GM12878 (cell line): ENCODE measurements at regions not wholly inside any gene's neighbourhood (a gene's known extent, or its start where the extent isn't known, plus 50 kb on each side); places are given as distances from the start of the nearest gene placed in this dataset.

Experiments
- CTCF ChIP-seq, 3 experiments: IDR thresholded peaks in 2 of 3; conservative IDR thresholded peaks in 1 of 3; 2 replicates each; pipeline ENCODE4 v1.5.1; 2011; ENCODE audit warnings: low read depth in 3 of 3, low read length in 3 of 3, mild to moderate bottlenecking in 3 of 3, control low read depth in 2 of 3, moderate library complexity in 2 of 3, inconsistent platforms in 1 of 3, mixed read lengths in 1 of 3; ENCODE audit not compliant: control insufficient read depth in 2 of 3, insufficient read depth in 1 of 3; ENCODE audit errors: extremely low read depth in 1 of 3
- EP300 ChIP-seq, 2 experiments: fragments of 150-350 bp in 1 of 2; IDR thresholded peaks; 2 replicates each; pipeline ENCODE4 v1.6.1; 2011 to 2012; ENCODE audit warnings: low read depth in 2 of 2, low read length in 2 of 2, borderline replicate concordance in 1 of 2, improper control_type of control experiment in 1 of 2, inconsistent platforms in 1 of 2; ENCODE audit not compliant: control insufficient read depth in 1 of 2
- MAX ChIP-seq: IDR thresholded peaks from 2 replicates; pipeline ENCODE4 v1.6.1; 2012; ENCODE audit warnings: low read depth, low read length, improper control_type of control experiment
- MEF2A ChIP-seq: IDR thresholded peaks from 2 replicates; pipeline ENCODE4 v1.6.1; 2011; ENCODE audit warnings: low read depth, mild to moderate bottlenecking, low read length, moderate library complexity; ENCODE audit not compliant: insufficient read depth
- ZNF384 ChIP-seq: IDR thresholded peaks from 2 replicates; pipeline ENCODE4 v1.6.1; 2012; ENCODE audit warnings: low read depth, mild to moderate bottlenecking, low read length, improper control_type of control experiment, borderline replicate concordance

- TF ChIP-seq ZNF384 (no peak), MAX (no peak), MEF2A (no peak), CTCF (IDR thresholded peaks at IDR 0.05 in 2 of 3, conservative IDR thresholded peaks at IDR 0.05 in 1 of 3; ENCODE audit: control insufficient read depth in 2 of 3, extremely low read depth in 1 of 3, insufficient read depth in 1 of 3, low read depth in 3 of 3, low read length in 3 of 3) (no peak), EP300 (IDR thresholded peaks at IDR 0.05; ENCODE audit: borderline replicate concordance in 1 of 2, control insufficient read depth in 1 of 2, low read depth in 2 of 2, low read length in 2 of 2) (no peak)
These were observed 633.5 kb downstream of the RFPL4B start for GRCh38 chr6:112980676-112981075.
